ENCODE measurements at regions not wholly inside any gene's neighbourhood (a gene's known extent, or its start where the extent isn't known, plus 50 kb on each side); places are given as distances from the start of the nearest gene placed in this dataset.

GRCh38 chr17:79196913-79197312 lies 122.3 kb downstream of the ENGASE start:
- TF ChIP-seq CTCF (IDR thresholded peaks at IDR 0.05; ENCODE audit: insufficient read depth, low read length, poor library complexity, severe bottlenecking) (no peak), EZH2phosphoT487 (conservative IDR thresholded peaks at IDR 0.05; ENCODE audit: low read length) (no peak)

Measured in SU-DHL-6 (cell line).